ENCODE measurements at regions not wholly inside any gene's neighbourhood (a gene's known extent, or its start where the extent isn't known, plus 50 kb on each side); places are given as distances from the start of the nearest gene placed in this dataset.
"Not testable (repeated sequence)": the region's sequence is repeated elsewhere in the genome, so short reads cannot be mapped to it uniquely, and the experiment has no call there.

GRCh38 chr12:59517522-59517921, 78.3 kb upstream of the SLC16A7 start:
- DNase-seq (ENCODE audit: low read depth in 4 of 4, low spot score in 3 of 4): no peak

- DNase-seq (ENCODE audit: low read depth in 4 of 4, low spot score in 3 of 4): no peak
Measured at GRCh38 chr12:59500915-59501314, 94.9 kb upstream of the SLC16A7 start.

GRCh38 chr12:59500335-59500734, 95.5 kb upstream of the SLC16A7 start:
- DNase-seq (ENCODE audit: low read depth in 4 of 4, low spot score in 3 of 4): no peak

GRCh38 chr12:59499774-59500173, 96.1 kb upstream of the SLC16A7 start:
- DNase-seq (ENCODE audit: low read depth in 4 of 4, low spot score in 3 of 4): no peak

- DNase-seq (ENCODE audit: low read depth in 4 of 4, low spot score in 3 of 4): no peak
Measured at GRCh38 chr12:59494617-59495016, 101.2 kb upstream of the SLC16A7 start.

- no peak for DNase-seq (ENCODE audit: low read depth in 4 of 4, low spot score in 3 of 4)
Measured at GRCh38 chr12:59491877-59492276, 104.0 kb upstream of the SLC16A7 start.

GRCh38 chr12:59486827-59487226, 109.0 kb upstream of the SLC16A7 start:
- no peak for DNase-seq (ENCODE audit: low read depth in 4 of 4, low spot score in 3 of 4)

- no peak for DNase-seq (ENCODE audit: low read depth in 4 of 4, low spot score in 3 of 4)
Measured at GRCh38 chr12:59484575-59484974, 111.3 kb upstream of the SLC16A7 start.

- not testable (repeated sequence) for DNase-seq (ENCODE audit: low read depth in 4 of 4, low spot score in 3 of 4)
Measured at GRCh38 chr12:59474236-59474635, 121.6 kb upstream of the SLC16A7 start.

- no peak for DNase-seq (ENCODE audit: low read depth in 4 of 4, low spot score in 3 of 4)
Measured at GRCh38 chr12:59472273-59472672, 123.6 kb upstream of the SLC16A7 start.

GRCh38 chr12:59459966-59460660, 135.7 kb upstream of the SLC16A7 start:
- no peak for DNase-seq (ENCODE audit: low read depth in 4 of 4, low spot score in 3 of 4)

GRCh38 chr12:59453475-59453874, 142.4 kb upstream of the SLC16A7 start:
- no peak for DNase-seq (ENCODE audit: low read depth in 4 of 4, low spot score in 3 of 4)

- DNase-seq (ENCODE audit: low read depth in 4 of 4, low spot score in 3 of 4): no peak
Measured at GRCh38 chr12:59452746-59453145, 143.1 kb upstream of the SLC16A7 start.

GRCh38 chr12:59452259-59452658, 143.6 kb upstream of the SLC16A7 start:
- DNase-seq (ENCODE audit: low read depth in 4 of 4, low spot score in 3 of 4): no peak

GRCh38 chr12:59446116-59446515, 149.7 kb upstream of the SLC16A7 start:
- no peak for DNase-seq (ENCODE audit: low read depth in 4 of 4, low spot score in 3 of 4)

GRCh38 chr12:59444932-59445331, 150.9 kb upstream of the SLC16A7 start:
- DNase-seq (ENCODE audit: low read depth in 4 of 4, low spot score in 3 of 4): no peak

- no peak for DNase-seq (ENCODE audit: low read depth in 4 of 4, low spot score in 3 of 4)
Measured at GRCh38 chr12:59432057-59432456, 163.8 kb upstream of the SLC16A7 start.

- DNase-seq (ENCODE audit: low read depth in 4 of 4, low spot score in 3 of 4): no peak
Measured at GRCh38 chr12:59431266-59431665, 164.6 kb upstream of the SLC16A7 start.

- DNase-seq (ENCODE audit: low read depth in 4 of 4, low spot score in 3 of 4): no peak
Measured at GRCh38 chr12:59429766-59430165, 166.1 kb upstream of the SLC16A7 start.

- DNase-seq (ENCODE audit: low read depth in 4 of 4, low spot score in 3 of 4): no peak
Measured at GRCh38 chr12:59425798-59426197, 170.0 kb upstream of the SLC16A7 start.

GRCh38 chr12:59424666-59425065, 171.2 kb upstream of the SLC16A7 start:
- not testable (repeated sequence) for DNase-seq (ENCODE audit: low read depth in 4 of 4, low spot score in 3 of 4)

- DNase-seq (ENCODE audit: low read depth in 4 of 4, low spot score in 3 of 4): no peak
Measured at GRCh38 chr12:59414051-59414450, 181.8 kb upstream of the SLC16A7 start.

GRCh38 chr12:59408431-59408830, 187.4 kb upstream of the SLC16A7 start:
- no peak for DNase-seq (ENCODE audit: low read depth in 4 of 4, low spot score in 3 of 4)

All from left renal pelvis (tissue), 4 donors.